Lung (tissue), 11 donors: ENCODE measurements at regions not wholly inside any gene's neighbourhood (a gene's known extent, or its start where the extent isn't known, plus 50 kb on each side); places are given as distances from the start of the nearest gene placed in this dataset.

Experiments used
- ATAC-seq: fragments of 200-7000 bp; cut with Tn5 transposase; one replicate; pipeline ENCODE4 v1.9.1; 2020; ENCODE audit warnings: moderate number of reproducible peaks; ENCODE audit not compliant: insufficient read depth, low FRiP score
- DNase-seq, 3 donors: peaks; one replicate each; pipeline ENCODE4 v3.0.0-alpha.2; 2013 to 2017
- H3K27ac ChIP-seq, 2 donors: one replicate each; pipeline ENCODE4 v1.5.1; 2013; ENCODE audit warnings: mild to moderate bottlenecking in 2 of 2, moderate library complexity in 2 of 2, control low read depth in 1 of 2, inconsistent platforms in 1 of 2, low read depth in 1 of 2, low read length in 1 of 2
- H3K27me3 ChIP-seq, 3 donors: one replicate each; pipeline ENCODE4 v1.5.1; 2013; ENCODE audit warnings: low read length in 2 of 3; ENCODE audit not compliant: control insufficient read depth in 3 of 3, insufficient read depth in 3 of 3
- H3K36me3 ChIP-seq, 4 donors: one replicate each; pipeline ENCODE4 v1.5.1; 2013; ENCODE audit warnings: low read length in 4 of 4, mild to moderate bottlenecking in 1 of 4, moderate library complexity in 1 of 4; ENCODE audit not compliant: control insufficient read depth in 4 of 4, insufficient read depth in 4 of 4
- H3K4me1 ChIP-seq, 5 donors: one replicate each; pipeline ENCODE4 v1.5.1; 2013; ENCODE audit warnings: low read length in 5 of 5, mild to moderate bottlenecking in 2 of 5, moderate library complexity in 1 of 5; ENCODE audit not compliant: control insufficient read depth in 5 of 5, insufficient read depth in 5 of 5
- H3K4me3 ChIP-seq: one replicate; pipeline ENCODE4 v1.5.1; 2013; ENCODE audit warnings: mild to moderate bottlenecking, control low read depth, moderate library complexity
- H3K9ac ChIP-seq, 2 donors: one replicate each; pipeline ENCODE4 v1.5.1; 2013; ENCODE audit warnings: low read length in 2 of 2, control low read depth in 1 of 2; ENCODE audit not compliant: insufficient read depth in 1 of 2
- H3K9me3 ChIP-seq, 4 donors: one replicate each; pipeline ENCODE4 v1.5.1; 2013; ENCODE audit warnings: low read length in 3 of 4, mild to moderate bottlenecking in 1 of 4, moderate library complexity in 1 of 4; ENCODE audit not compliant: control insufficient read depth in 4 of 4, insufficient read depth in 3 of 4
- CTCF ChIP-seq: IDR thresholded peaks from 2 replicates; pipeline ENCODE4 v1.5.1; 2012; ENCODE audit warnings: mild to moderate bottlenecking; ENCODE audit errors: control extremely low read depth, extremely low read depth
- WGBS, 2 donors: extraction: QIAGEN DNeasy Blood & Tissue Kit; methylation state at CpG; one replicate each; pipeline ENCODE4 v1.1.7; 2013; 5-methylcytosine and 5-hydroxymethylcytosine counted together
- donor health status: control.
- donor health status: control.
- donor health status: Bipolar disorder and iron deficiency.
- donor health status: healthy.
- donor health status: DM: yes; HTN: yes; CAD: no.

GRCh38 chr6:48325701-48326100 lies 214.7 kb upstream of the PTCHD4 start:
- TF ChIP-seq CTCF, result no peak
- Histone ChIP-seq H3K9me3 (no peaks in the 10 kb centered on the region), H3K27ac (no peak overlapping the region), H3K4me1 (no peaks in the 10 kb centered on the region), H3K4me3 (no peak overlapping the region), H3K9ac (no peak overlapping the region), H3K27me3 (no peaks in the 10 kb centered on the region), H3K36me3 (no peaks in the 10 kb centered on the region)
- ATAC-seq (no peak), DNase-seq (no peak)
- WGBS, 2 donors, result 80 to 86% methylated on average over 1 of the region's 1 CpG

GRCh38 chr6:48318670-48319069 lies 207.7 kb upstream of the PTCHD4 start:
- ATAC-seq, result no peak
- H3K4me3 ChIP-seq, result no peak overlapping the region
- H3K4me1 ChIP-seq, result no peaks in the 10 kb centered on the region
- H3K9ac ChIP-seq, result no peak overlapping the region
- H3K27ac ChIP-seq, result no peak overlapping the region
- no peaks in the 10 kb centered on the region for H3K36me3 ChIP-seq
- 89 to 92% methylated on average over 5 of the region's 5 CpGs for WGBS, 2 donors
- DNase-seq, result no peak
- no peak for TF ChIP-seq CTCF
- H3K9me3 ChIP-seq, result no peaks in the 10 kb centered on the region
- H3K27me3 ChIP-seq, result no peaks in the 10 kb centered on the region

DNA sequence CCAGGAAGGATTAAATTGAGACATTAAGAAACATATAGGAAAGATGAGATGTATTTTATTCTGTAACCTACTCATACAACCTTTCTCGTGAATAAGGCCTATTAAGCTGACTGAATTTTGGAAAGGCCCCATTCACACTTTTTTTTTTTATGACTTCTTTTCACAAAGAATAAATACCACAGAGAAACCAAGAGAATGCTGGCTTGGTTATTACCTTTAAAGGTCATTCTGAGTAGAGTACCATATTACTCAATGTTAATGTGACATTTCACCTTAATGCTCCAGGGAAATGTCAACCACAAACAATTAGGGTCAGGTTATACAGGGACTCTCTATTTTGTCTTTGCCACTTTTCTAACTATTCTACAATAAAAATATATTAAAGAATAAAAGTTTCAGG lies 204.9 kb upstream of the PTCHD4 start:
- Histone ChIP-seq H3K9me3 (no peaks in the 10 kb centered on the region), H3K4me3 (no peak overlapping the region), H3K4me1 (no peaks in the 10 kb centered on the region), H3K27ac (no peak overlapping the region), H3K9ac (no peak overlapping the region), H3K27me3 (no peaks in the 10 kb centered on the region), H3K36me3 (no peaks in the 10 kb centered on the region)
- TF ChIP-seq CTCF, result no peak
- DNase-seq (no peak), ATAC-seq (no peak)
- WGBS, 2 donors, result 81 to 86% methylated on average over 1 of the region's 1 CpG

GRCh38 chr6:48315051-48315719 lies 204.2 kb upstream of the PTCHD4 start:
- Histone ChIP-seq H3K27ac (no peak overlapping the region), H3K9ac (no peak overlapping the region), H3K4me1 (no peaks in the 10 kb centered on the region), H3K9me3 (no peaks in the 10 kb centered on the region), H3K4me3 (no peak overlapping the region), H3K27me3 (no peaks in the 10 kb centered on the region), H3K36me3 (no peaks in the 10 kb centered on the region)
- no peak for ATAC-seq
- 87 to 88% methylated on average over 5 of the region's 5 CpGs for WGBS, 2 donors
- no peak for TF ChIP-seq CTCF
- DNase-seq, result no peak
